ENCODE measurements at regions not wholly inside any gene's neighbourhood (a gene's known extent, or its start where the extent isn't known, plus 50 kb on each side); places are given as distances from the start of the nearest gene placed in this dataset.
"Not testable (repeated sequence)": the region's sequence is repeated elsewhere in the genome, so short reads cannot be mapped to it uniquely, and the experiment has no call there.

DNA sequence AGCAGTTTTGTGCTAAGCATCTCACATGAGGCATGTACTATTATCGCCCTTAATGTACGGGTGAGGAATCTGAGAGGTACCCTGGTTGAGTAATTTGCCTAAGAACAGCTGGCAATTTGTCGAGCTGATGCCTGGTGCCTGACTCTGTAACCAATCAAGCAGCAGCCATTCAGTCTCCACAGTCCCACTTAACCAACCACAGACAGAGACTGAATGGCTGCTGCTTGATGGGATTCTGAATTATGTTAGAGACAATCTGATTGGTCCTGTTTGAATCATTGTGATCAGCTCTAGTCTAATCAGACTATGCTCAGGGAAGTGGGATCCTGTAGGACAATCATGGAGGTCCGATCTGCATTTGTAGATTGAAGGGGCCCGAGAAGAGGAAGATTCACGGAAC lies 447.0 kb downstream of the SHISA9 start:
- H3K27ac ChIP-seq (replicated peaks in 1 of 4), result no peak overlapping the region
- H3K9me3 ChIP-seq, result no peaks in the 10 kb centered on the region
- 91% methylated on average over 6 of the region's 6 CpGs for WGBS
- no peak overlapping the region for H3K4me3 ChIP-seq
- no peak for DNase-seq (ENCODE audit: extremely low spot score)
- no peaks in the 10 kb centered on the region for H3K36me3 ChIP-seq
- TF ChIP-seq POLR2A (IDR thresholded peaks at IDR 0.05; ENCODE audit: low read depth), result no peak
- no peak for TF ChIP-seq POLR2AphosphoS5 (IDR thresholded peaks at IDR 0.05)
- no peak for TF ChIP-seq EP300 (IDR thresholded peaks at IDR 0.05)
- TF ChIP-seq, protein P1, sequence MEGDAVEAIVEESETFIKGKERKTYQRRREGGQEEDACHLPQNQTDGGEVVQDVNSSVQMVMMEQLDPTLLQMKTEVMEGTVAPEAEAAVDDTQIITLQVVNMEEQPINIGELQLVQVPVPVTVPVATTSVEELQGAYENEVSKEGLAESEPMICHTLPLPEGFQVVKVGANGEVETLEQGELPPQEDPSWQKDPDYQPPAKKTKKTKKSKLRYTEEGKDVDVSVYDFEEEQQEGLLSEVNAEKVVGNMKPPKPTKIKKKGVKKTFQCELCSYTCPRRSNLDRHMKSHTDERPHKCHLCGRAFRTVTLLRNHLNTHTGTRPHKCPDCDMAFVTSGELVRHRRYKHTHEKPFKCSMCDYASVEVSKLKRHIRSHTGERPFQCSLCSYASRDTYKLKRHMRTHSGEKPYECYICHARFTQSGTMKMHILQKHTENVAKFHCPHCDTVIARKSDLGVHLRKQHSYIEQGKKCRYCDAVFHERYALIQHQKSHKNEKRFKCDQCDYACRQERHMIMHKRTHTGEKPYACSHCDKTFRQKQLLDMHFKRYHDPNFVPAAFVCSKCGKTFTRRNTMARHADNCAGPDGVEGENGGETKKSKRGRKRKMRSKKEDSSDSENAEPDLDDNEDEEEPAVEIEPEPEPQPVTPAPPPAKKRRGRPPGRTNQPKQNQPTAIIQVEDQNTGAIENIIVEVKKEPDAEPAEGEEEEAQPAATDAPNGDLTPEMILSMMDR (IDR thresholded peaks at IDR 0.05), result no peak
- intact Hi-C loops (cut with DNase I), result no loop called here
- H3K4me1 ChIP-seq, result no peaks in the 10 kb centered on the region
- H3K27me3 ChIP-seq, result peaks cover 0 to 12% (median 0%) of the 10 kb centered on the region in 4 donors

DNA sequence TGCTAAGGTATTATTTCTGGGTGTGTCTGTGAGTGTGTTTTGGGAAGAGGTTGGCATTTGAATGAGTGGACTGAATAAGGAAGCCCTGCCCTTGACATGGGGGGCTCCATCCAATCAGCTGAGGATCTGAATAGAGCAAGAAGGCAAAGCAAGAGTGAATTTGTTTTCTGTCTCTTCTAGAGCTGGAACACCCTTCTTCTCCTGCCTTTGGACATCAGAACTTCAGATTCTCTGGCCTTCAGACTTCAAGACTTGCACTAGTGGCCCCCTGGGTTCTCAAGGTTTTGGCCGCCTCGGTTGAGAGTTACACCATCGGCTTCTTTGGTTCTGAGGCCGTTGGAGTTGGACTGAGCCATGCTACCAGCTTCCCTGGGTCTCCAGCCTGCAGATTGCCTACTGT lies 448.6 kb downstream of the SHISA9 start:
- DNase-seq (ENCODE audit: extremely low spot score), result no peak
- Histone ChIP-seq H3K9me3 (no peaks in the 10 kb centered on the region), H3K36me3 (no peaks in the 10 kb centered on the region), H3K4me3 (no peak overlapping the region), H3K4me1 (no peaks in the 10 kb centered on the region), H3K27me3 (peaks cover 0 to 12% (median 0%) of the 10 kb centered on the region in 4 donors), H3K27ac (replicated peaks in 1 of 4) (no peak overlapping the region)
- intact Hi-C loops (cut with DNase I), result no loop called here
- TF ChIP-seq EP300 (IDR thresholded peaks at IDR 0.05), result no peak
- TF ChIP-seq POLR2AphosphoS5 (IDR thresholded peaks at IDR 0.05), result no peak
- TF ChIP-seq POLR2A (IDR thresholded peaks at IDR 0.05; ENCODE audit: low read depth), result no peak
- TF ChIP-seq, protein P1 (IDR thresholded peaks at IDR 0.05), result no peak
- WGBS, result 68% methylated on average over 4 of the region's 4 CpGs

DNA sequence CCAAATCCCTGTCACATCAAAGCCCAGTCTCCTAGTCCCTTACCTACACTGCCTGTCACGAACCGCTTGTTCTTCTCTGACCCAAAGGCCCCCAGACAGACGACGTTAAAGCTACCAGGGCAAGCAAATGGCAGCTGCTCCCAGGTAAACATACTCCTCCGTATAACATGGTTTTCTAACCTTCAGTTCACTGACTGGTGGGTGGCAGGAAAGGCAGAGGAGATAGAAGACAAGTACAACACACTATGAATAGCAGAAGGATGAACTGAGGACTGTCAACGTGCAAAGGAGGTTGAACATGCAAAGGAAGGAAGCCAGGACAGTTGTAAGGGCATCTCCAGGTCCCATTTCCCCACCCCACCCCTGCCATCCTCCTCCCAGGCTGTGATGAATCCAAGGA lies 449.8 kb downstream of the SHISA9 start:
- H3K9me3 ChIP-seq, result no peaks in the 10 kb centered on the region
- H3K27ac ChIP-seq (replicated peaks in 1 of 4), result no peak overlapping the region
- no peak overlapping the region for H3K4me3 ChIP-seq
- peaks cover 0 to 12% (median 0%) of the 10 kb centered on the region in 4 donors for H3K27me3 ChIP-seq
- WGBS, result 57% methylated on average over 6 of the region's 6 CpGs
- intact Hi-C loops (cut with DNase I), result no loop called here
- H3K4me1 ChIP-seq, result no peaks in the 10 kb centered on the region
- no peak for DNase-seq (ENCODE audit: extremely low spot score)
- no peak for TF ChIP-seq POLR2AphosphoS5 (IDR thresholded peaks at IDR 0.05)
- TF ChIP-seq EP300 (IDR thresholded peaks at IDR 0.05), result no peak
- H3K36me3 ChIP-seq, result no peaks in the 10 kb centered on the region

DNA sequence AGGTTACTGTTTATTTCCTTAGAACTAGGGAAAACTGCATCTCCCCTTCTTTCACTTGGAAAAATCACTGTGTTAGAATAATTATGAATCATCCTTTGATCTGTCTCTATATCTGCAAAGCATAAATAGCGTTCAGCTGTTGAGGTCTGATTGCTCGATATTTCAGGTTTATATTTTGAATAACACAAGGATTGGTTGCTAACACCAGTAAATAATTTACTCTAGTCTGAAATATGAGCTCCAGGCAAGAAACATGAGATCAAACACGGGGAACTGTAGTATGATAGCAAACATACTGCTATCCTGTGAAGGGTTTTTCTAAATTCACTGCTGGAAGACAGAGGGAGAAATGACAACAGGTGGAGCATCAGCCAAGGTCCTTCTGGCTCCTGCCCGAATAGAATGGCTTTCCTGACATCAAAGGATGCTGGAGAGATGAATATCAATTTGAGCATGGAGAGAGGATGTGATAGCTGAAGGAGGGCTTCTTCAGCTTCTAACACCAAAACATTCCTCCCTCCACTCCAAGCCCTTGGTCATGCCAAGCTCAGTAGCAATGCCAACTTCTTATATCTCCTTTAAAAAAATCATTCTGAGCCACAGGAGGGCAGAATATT lies 450.3 kb downstream of the SHISA9 start:
- no peaks in the 10 kb centered on the region for H3K36me3 ChIP-seq
- H3K4me3 ChIP-seq, result no peak overlapping the region

DNA sequence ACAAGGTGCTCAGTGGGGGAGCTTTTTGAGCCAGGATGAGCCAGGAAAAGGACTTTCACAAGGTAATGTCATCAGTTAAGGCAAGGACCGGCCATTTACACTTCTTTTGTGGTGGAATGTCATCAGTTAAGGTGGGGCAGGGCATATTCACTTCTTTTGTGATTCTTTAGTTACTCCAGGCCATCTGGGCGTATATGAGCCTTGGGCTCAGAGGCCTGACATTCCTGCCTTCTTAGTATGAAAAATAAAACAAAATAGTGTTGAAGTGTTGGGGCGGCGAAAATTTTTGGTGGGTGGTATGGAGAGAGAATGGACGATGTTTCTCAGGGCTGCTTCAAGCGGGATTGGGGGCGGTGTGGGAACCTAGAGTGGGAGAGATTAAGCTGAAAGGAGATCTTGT lies 451.4 kb downstream of the SHISA9 start:
- H3K27me3 ChIP-seq, result peaks cover 0 to 12% (median 0%) of the 10 kb centered on the region in 4 donors
- H3K9me3 ChIP-seq; H3K27ac ChIP-seq (replicated peaks in 1 of 4); H3K4me1 ChIP-seq; H3K4me3 ChIP-seq; H3K36me3 ChIP-seq; DNase-seq (ENCODE audit: extremely low spot score); intact Hi-C loops (cut with DNase I): not testable (repeated sequence)
- WGBS, result 70% methylated on average over 6 of the region's 7 CpGs

More for the DNA sequence above, 450.3 kb downstream of the SHISA9 start:
- Histone ChIP-seq H3K27ac (replicated peaks in 1 of 4) (no peak overlapping the region), H3K9me3 (no peaks in the 10 kb centered on the region), H3K4me1 (no peaks in the 10 kb centered on the region), H3K27me3 (peaks cover 0 to 12% (median 0%) of the 10 kb centered on the region in 4 donors)
- TF ChIP-seq, protein P1 (IDR thresholded peaks at IDR 0.05), result no peak
- no peak for TF ChIP-seq EP300 (IDR thresholded peaks at IDR 0.05)
- TF ChIP-seq POLR2AphosphoS5 (IDR thresholded peaks at IDR 0.05), result no peak
- no peak for TF ChIP-seq POLR2A (IDR thresholded peaks at IDR 0.05; ENCODE audit: low read depth)
- DNase-seq (ENCODE audit: extremely low spot score), result no peak
- intact Hi-C loops (cut with DNase I), result no loop called here
- 28% methylated on average over 4 of the region's 4 CpGs for WGBS

DNA sequence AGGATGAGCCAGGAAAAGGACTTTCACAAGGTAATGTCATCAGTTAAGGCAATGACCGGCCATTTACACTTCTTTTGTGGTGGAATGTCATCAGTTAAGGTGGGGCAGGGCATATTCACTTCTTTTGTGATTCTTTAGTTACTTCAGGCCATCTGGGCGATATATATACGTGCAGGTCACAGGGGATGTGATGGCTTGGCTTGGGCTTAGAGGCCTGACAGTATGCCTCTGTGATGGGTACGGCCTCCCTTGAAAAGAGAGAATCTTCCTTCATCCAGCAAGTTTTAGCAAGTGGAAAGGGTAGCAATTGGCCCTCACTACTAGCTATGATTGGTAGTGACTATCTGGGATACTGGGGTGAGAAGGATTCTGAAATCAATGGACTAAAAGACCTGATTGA lies 456.4 kb downstream of the SHISA9 start:
- H3K27me3 ChIP-seq; H3K4me1 ChIP-seq; DNase-seq (ENCODE audit: extremely low spot score); intact Hi-C loops (cut with DNase I); H3K4me3 ChIP-seq; H3K27ac ChIP-seq (replicated peaks in 1 of 4); H3K36me3 ChIP-seq: not testable (repeated sequence)
- 86% methylated on average over 4 of the region's 4 CpGs for WGBS
- peaks cover 0 to 22% (median 6%) of the 10 kb centered on the region in 4 donors for H3K9me3 ChIP-seq
